SJCRH30 (cell line): ENCODE measurements at regions not wholly inside any gene's neighbourhood (a gene's known extent, or its start where the extent isn't known, plus 50 kb on each side); places are given as distances from the start of the nearest gene placed in this dataset.
A peak's percentile ranks its signal among the peaks of the same experiment; 100 is the strongest.
"Not testable (repeated sequence)": the region's sequence is repeated elsewhere in the genome, so short reads cannot be mapped to it uniquely, and the experiment has no call there.

ENCODE experiments used
- DNase-seq, 2 experiments: peaks; one replicate each; pipeline ENCODE4 v3.0.0-alpha.2; 2015 to 2020
- H3K27ac ChIP-seq: fragments of 250-450 bp; sonication (Bioruptor Pico); 2 replicates; pipeline ENCODE4 v1.5.1; 2020; ENCODE audit warnings: mild to moderate bottlenecking, moderate library complexity
- H3K27me3 ChIP-seq: fragments of 250-450 bp; sonication (Bioruptor Pico); 2 replicates; pipeline ENCODE4 v1.5.1; 2020; ENCODE audit warnings: mild to moderate bottlenecking, moderate library complexity
- H3K36me3 ChIP-seq: fragments of 250-450 bp; sonication (Bioruptor Pico); 2 replicates; pipeline ENCODE4 v1.5.1; 2020; ENCODE audit warnings: mild to moderate bottlenecking, moderate library complexity
- H3K4me1 ChIP-seq: fragments of 250-450 bp; sonication (Bioruptor Pico); 2 replicates; pipeline ENCODE4 v1.5.1; 2020; ENCODE audit warnings: mild to moderate bottlenecking, moderate library complexity
- H3K4me3 ChIP-seq: fragments of 250-450 bp; sonication (Bioruptor Pico); 2 replicates; pipeline ENCODE4 v1.5.1; 2020; ENCODE audit warnings: mild to moderate bottlenecking, moderate library complexity
- H3K9me3 ChIP-seq: fragments of 250-450 bp; sonication (Bioruptor Pico); replicated peaks from 2 replicates; pipeline ENCODE4 v1.5.1; 2020; ENCODE audit warnings: mild to moderate bottlenecking, moderate library complexity

DNA sequence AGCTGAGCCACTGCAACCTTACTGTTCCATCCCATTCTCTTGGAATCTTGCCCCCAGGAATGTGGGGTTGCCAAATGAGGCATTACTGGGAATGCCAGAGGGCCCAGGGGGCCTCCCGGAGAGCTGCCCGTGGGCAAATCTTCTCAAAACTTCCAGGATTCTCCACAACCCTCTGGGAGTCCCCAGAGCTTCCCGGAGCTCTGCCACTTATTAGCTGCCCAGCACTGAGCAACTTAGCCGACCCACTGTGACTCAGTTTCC lies 306.0 kb downstream of the FOXL1 start:
- peaks cover 37% of the 10 kb centered on the region for H3K4me1 ChIP-seq
- DNase-seq = peak; percentile 79
- no peaks in the 10 kb centered on the region for H3K36me3 ChIP-seq
- H3K4me3 ChIP-seq = peak overlapping the region; percentile 47
- H3K27ac ChIP-seq = peak overlapping the region; percentile 78
- H3K27me3 ChIP-seq = no peaks in the 10 kb centered on the region
- no peaks in the 10 kb centered on the region for H3K9me3 ChIP-seq

- Histone ChIP-seq H3K9me3 (no peaks in the 10 kb centered on the region), H3K27me3 (no peaks in the 10 kb centered on the region), H3K4me3 (peak overlapping the region; percentile 47), H3K27ac (peak overlapping the region; percentile 78), H3K4me1 (peaks cover 37% of the 10 kb centered on the region), H3K36me3 (no peaks in the 10 kb centered on the region)
- DNase-seq = peak; percentile 55 to 60
Measured at GRCh38 chr16:86885139-86885538, 306.8 kb downstream of the FOXL1 start.

- DNase-seq = peak; percentile 42 to 63
- H3K4me1 ChIP-seq = peaks cover 44% of the 10 kb centered on the region
- no peaks in the 10 kb centered on the region for H3K36me3 ChIP-seq
- no peaks in the 10 kb centered on the region for H3K9me3 ChIP-seq
- no peak overlapping the region for H3K4me3 ChIP-seq
- no peaks in the 10 kb centered on the region for H3K27me3 ChIP-seq
- no peak overlapping the region for H3K27ac ChIP-seq
Measured at GRCh38 chr16:86886651-86887050, 308.3 kb downstream of the FOXL1 start.

DNA sequence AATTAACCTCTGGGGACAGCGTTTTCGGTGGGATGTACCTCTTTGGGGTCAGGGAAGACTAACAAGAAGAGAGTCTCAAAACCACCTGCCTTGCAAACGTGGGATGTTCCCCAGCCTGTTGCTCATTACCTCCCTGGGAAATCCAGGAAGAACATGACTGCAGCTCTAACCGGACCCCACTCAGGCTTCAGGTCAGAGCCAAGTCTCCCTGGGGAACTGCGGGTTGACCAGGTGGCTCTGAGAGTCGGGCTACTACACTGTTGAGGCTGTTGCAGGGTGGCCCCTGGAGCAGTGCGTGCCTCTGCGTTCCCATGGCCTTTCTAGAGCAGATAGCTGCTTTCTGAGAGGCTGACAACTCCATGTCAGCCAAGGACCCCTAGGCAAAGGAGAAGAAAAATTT lies 309.1 kb downstream of the FOXL1 start:
- DNase-seq = peak; percentile 35 to 52
- Histone ChIP-seq H3K27me3 (no peaks in the 10 kb centered on the region), H3K36me3 (no peaks in the 10 kb centered on the region)

DNA sequence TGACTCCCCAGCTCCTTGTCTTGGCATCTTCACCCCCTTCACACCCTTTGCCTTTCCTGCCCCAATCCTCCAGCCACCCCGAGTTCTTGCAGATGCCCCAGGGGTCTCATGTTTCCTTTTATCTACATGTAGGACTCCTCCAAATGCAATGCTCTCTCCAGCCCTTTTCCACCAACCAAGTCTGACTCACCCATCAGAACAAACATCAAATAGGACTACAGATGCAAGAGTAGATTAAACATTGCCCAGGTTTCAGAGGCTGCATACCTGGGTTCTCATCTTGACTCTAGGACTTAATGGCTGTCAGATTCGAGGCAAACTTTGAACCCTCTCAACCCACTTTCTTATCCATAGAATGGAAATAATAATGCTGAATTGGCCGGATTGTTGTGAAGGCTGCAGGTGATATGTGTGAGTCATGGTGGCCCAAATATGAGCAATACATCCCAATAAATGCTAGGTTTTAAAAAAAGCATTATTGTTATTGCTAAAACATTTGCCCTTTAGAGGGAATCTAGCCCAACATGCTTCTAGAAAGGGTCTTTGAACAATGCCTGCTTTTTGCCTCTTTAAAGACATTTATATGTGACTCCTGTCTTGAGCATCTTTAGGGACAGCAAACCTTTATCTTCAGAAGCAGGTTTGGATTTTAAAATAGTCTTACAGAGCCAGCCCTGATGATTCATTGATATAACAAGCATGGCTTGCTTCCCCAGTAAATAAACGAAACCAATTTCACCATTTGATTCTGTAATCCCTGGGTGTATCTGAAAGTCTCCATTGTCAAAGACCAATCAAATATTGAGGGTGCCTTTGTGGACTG lies 310.1 kb downstream of the FOXL1 start:
- Histone ChIP-seq H3K27me3 (no peaks in the 10 kb centered on the region), H3K27ac (no peak overlapping the region), H3K4me3 (no peak overlapping the region), H3K36me3 (no peaks in the 10 kb centered on the region), H3K9me3 (no peaks in the 10 kb centered on the region), H3K4me1 (peaks cover 45% of the 10 kb centered on the region)
- no peak for DNase-seq

More for the DNA sequence above, 309.1 kb downstream of the FOXL1 start:
- Histone ChIP-seq H3K27ac (no peak overlapping the region), H3K9me3 (no peaks in the 10 kb centered on the region), H3K4me1 (peaks cover 49% of the 10 kb centered on the region), H3K4me3 (no peak overlapping the region)

GRCh38 chr16:86889054-86889366 lies 310.7 kb downstream of the FOXL1 start:
- H3K27me3 ChIP-seq, H3K36me3 ChIP-seq, DNase-seq, H3K9me3 ChIP-seq, H3K4me3 ChIP-seq, H3K27ac ChIP-seq: not testable (repeated sequence)
- H3K4me1 ChIP-seq = peaks cover 42% of the 10 kb centered on the region

- H3K27ac ChIP-seq = no peak overlapping the region
- H3K36me3 ChIP-seq = no peaks in the 10 kb centered on the region
- H3K4me1 ChIP-seq = peaks cover 34% of the 10 kb centered on the region
- no peaks in the 10 kb centered on the region for H3K9me3 ChIP-seq
- no peak overlapping the region for H3K4me3 ChIP-seq
- no peaks in the 10 kb centered on the region for H3K27me3 ChIP-seq
- DNase-seq = no peak
Measured at GRCh38 chr16:86889974-86890373, 311.6 kb downstream of the FOXL1 start.

DNA sequence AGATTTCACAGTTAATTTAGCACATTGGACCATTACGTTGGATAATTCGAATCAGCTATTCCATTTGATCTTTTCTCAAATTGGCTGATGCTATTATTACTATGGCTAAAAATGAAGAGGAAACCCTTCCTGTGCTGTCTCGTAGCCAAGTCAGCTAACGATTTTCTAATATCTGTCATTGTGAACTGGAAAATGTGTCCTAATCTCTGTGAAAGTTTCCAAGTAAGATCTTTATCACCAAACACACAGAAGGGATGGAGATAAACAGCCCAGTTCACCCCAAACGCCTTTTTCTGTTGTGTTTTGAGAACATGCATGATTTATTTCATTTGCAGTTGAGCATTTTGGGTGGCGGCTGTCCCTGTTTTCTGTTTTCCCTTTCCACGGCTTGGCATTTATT lies 312.8 kb downstream of the FOXL1 start:
- H3K4me3 ChIP-seq = no peak overlapping the region
- no peaks in the 10 kb centered on the region for H3K27me3 ChIP-seq
- no peak overlapping the region for H3K27ac ChIP-seq
- no peaks in the 10 kb centered on the region for H3K36me3 ChIP-seq
- no peak for DNase-seq
- peaks cover 38% of the 10 kb centered on the region for H3K4me1 ChIP-seq
- no peaks in the 10 kb centered on the region for H3K9me3 ChIP-seq

GRCh38 chr16:86891631-86892030 lies 313.3 kb downstream of the FOXL1 start:
- no peaks in the 10 kb centered on the region for H3K9me3 ChIP-seq
- H3K4me1 ChIP-seq = peaks cover 33% of the 10 kb centered on the region
- DNase-seq = no peak
- H3K36me3 ChIP-seq = no peaks in the 10 kb centered on the region
- no peaks in the 10 kb centered on the region for H3K27me3 ChIP-seq
- H3K27ac ChIP-seq = no peak overlapping the region
- H3K4me3 ChIP-seq = no peak overlapping the region

GRCh38 chr16:86892509-86892908 lies 314.2 kb downstream of the FOXL1 start:
- Histone ChIP-seq H3K4me3 (no peak overlapping the region), H3K9me3 (no peaks in the 10 kb centered on the region), H3K36me3 (no peaks in the 10 kb centered on the region), H3K27ac (peak overlapping the region; percentile 43; the same call in 1 of the 2 replicates), H3K4me1 (peaks cover 30% of the 10 kb centered on the region), H3K27me3 (no peaks in the 10 kb centered on the region)
- DNase-seq = peak; percentile 71 to 81

DNA sequence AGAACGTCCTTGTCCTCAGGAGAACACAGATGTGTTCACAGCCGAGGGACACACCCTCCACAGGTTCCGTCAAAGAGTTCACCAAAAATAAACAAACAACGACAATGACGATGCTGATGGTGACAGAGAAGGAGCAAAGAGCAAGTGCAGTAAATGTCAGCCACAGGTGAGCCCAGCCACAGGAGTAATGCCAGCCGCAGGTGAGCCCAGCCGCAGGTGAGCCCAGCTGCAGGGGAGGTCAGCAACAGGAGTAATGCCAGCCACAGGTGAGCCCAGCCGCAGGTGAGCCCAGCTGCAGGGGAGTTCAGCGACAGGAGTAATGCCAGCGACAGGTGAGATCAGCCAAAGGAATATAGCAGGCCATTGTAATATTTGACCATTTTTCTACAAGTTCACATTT lies 315.2 kb downstream of the FOXL1 start:
- DNase-seq = no peak
- Histone ChIP-seq H3K27me3 (no peaks in the 10 kb centered on the region), H3K27ac (no peak overlapping the region), H3K4me1 (peaks cover 30% of the 10 kb centered on the region), H3K9me3 (no peaks in the 10 kb centered on the region), H3K4me3 (no peak overlapping the region), H3K36me3 (no peaks in the 10 kb centered on the region)

GRCh38 chr16:86894029-86894567 lies 315.7 kb downstream of the FOXL1 start:
- Histone ChIP-seq H3K36me3 (no peaks in the 10 kb centered on the region), H3K4me1 (peaks cover 30% of the 10 kb centered on the region), H3K27ac (no peak overlapping the region), H3K4me3 (no peak overlapping the region), H3K27me3 (no peaks in the 10 kb centered on the region), H3K9me3 (no peaks in the 10 kb centered on the region)
- DNase-seq = no peak

- no peaks in the 10 kb centered on the region for H3K9me3 ChIP-seq
- no peak overlapping the region for H3K27ac ChIP-seq
- peaks cover 30% of the 10 kb centered on the region for H3K4me1 ChIP-seq
- no peak for DNase-seq
- no peaks in the 10 kb centered on the region for H3K27me3 ChIP-seq
- H3K4me3 ChIP-seq = no peak overlapping the region
- H3K36me3 ChIP-seq = no peaks in the 10 kb centered on the region
Measured at GRCh38 chr16:86894925-86895324, 316.6 kb downstream of the FOXL1 start.

GRCh38 chr16:86895606-86896005 lies 317.3 kb downstream of the FOXL1 start:
- peak overlapping the region; percentile 22; the same call in 1 of the 2 replicates for H3K27ac ChIP-seq
- no peaks in the 10 kb centered on the region for H3K27me3 ChIP-seq
- H3K4me1 ChIP-seq = peaks cover 30% of the 10 kb centered on the region
- H3K36me3 ChIP-seq = no peaks in the 10 kb centered on the region
- DNase-seq = peak; percentile 29 to 48
- H3K9me3 ChIP-seq = no peaks in the 10 kb centered on the region
- H3K4me3 ChIP-seq = no peak overlapping the region

- no peak overlapping the region for H3K27ac ChIP-seq
- no peaks in the 10 kb centered on the region for H3K36me3 ChIP-seq
- no peaks in the 10 kb centered on the region for H3K27me3 ChIP-seq
- no peak for DNase-seq
- peaks cover 21% of the 10 kb centered on the region for H3K4me1 ChIP-seq
- H3K4me3 ChIP-seq = no peak overlapping the region
- no peaks in the 10 kb centered on the region for H3K9me3 ChIP-seq
Measured at GRCh38 chr16:86896976-86897375, 318.6 kb downstream of the FOXL1 start.

DNA sequence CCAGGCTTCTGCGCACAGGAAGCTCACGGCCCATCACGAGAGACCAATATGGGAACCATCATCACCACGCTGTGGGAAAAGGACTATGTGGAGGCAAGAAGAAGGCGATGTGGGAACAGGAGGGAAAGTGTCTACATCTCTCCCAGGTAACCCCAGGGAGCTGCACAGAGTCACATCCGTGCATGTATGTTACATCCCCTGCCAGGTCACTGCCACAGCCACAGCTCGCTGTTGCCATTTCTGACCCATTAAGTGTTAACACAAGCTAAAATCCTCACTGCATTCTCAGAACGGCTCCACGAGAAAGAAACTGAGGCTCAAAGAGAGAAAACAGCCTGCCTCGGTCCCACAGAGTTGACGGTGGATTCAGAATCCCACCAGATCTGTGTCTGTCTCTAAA lies 319.1 kb downstream of the FOXL1 start:
- no peaks in the 10 kb centered on the region for H3K9me3 ChIP-seq
- no peak overlapping the region for H3K4me3 ChIP-seq
- no peaks in the 10 kb centered on the region for H3K27me3 ChIP-seq
- H3K4me1 ChIP-seq = peaks cover 16% of the 10 kb centered on the region
- no peaks in the 10 kb centered on the region for H3K36me3 ChIP-seq
- no peak for DNase-seq
- no peak overlapping the region for H3K27ac ChIP-seq
